Endodermal cell (in vitro differentiated cells): ENCODE measurements at regions not wholly inside any gene's neighbourhood (a gene's known extent, or its start where the extent isn't known, plus 50 kb on each side); places are given as distances from the start of the nearest gene placed in this dataset.

ENCODE experiments used
- DNase-seq: peaks from one replicate; pipeline ENCODE4 v3.0.0-alpha.2; 2017
- H3K27ac ChIP-seq: 2 replicates; pipeline ENCODE4 v1.5.1; 2013; ENCODE audit warnings: mild to moderate bottlenecking, low read depth, low read length, moderate library complexity
- H3K27me3 ChIP-seq: 2 replicates; pipeline ENCODE4 v1.6.1; 2013; ENCODE audit warnings: mild to moderate bottlenecking, low read length, moderate library complexity; ENCODE audit not compliant: insufficient read depth, control insufficient read depth, poor library complexity, severe bottlenecking
- H3K36me3 ChIP-seq: 2 replicates; pipeline ENCODE4 v1.7.0; 2013; ENCODE audit warnings: mild to moderate bottlenecking, low read length, moderate library complexity; ENCODE audit not compliant: control insufficient read depth, insufficient read depth
- H3K4me1 ChIP-seq: one replicate; pipeline ENCODE4 v1.7.0; 2013; ENCODE audit warnings: low read length; ENCODE audit not compliant: control insufficient read depth, insufficient read depth
- H3K4me3 ChIP-seq: 2 replicates; pipeline ENCODE4 v1.5.1; 2013; ENCODE audit warnings: mild to moderate bottlenecking, low read length, moderate library complexity
- H3K9ac ChIP-seq: 2 replicates; pipeline ENCODE4 v1.6.1; 2013; ENCODE audit warnings: mild to moderate bottlenecking, low read length, moderate library complexity; ENCODE audit not compliant: poor library complexity, severe bottlenecking; ENCODE audit errors: extremely low read depth
- H3K9me3 ChIP-seq: 2 replicates; pipeline ENCODE4 v1.6.1; 2013; ENCODE audit warnings: mild to moderate bottlenecking, low read length, moderate library complexity; ENCODE audit not compliant: control insufficient read depth
- H3K27ac Mint-ChIP-seq: 2 replicates; pipeline ENCODE4 v1.8.0; 2020; ENCODE audit warnings: mixed read lengths
- H3K27me3 Mint-ChIP-seq: 2 replicates; pipeline ENCODE4 v1.8.0; 2021; ENCODE audit warnings: mild to moderate bottlenecking, mixed read lengths; ENCODE audit not compliant: insufficient read depth
- H3K36me3 Mint-ChIP-seq: 2 replicates; pipeline ENCODE4 v1.8.0; 2020; ENCODE audit warnings: low read depth, mixed read lengths
- H3K4me1 Mint-ChIP-seq: 2 replicates; pipeline ENCODE4 v1.8.0; 2020; ENCODE audit warnings: mixed read lengths
- H3K4me3 Mint-ChIP-seq: 2 replicates; pipeline ENCODE4 v1.8.0; 2020; ENCODE audit warnings: mild to moderate bottlenecking, moderate library complexity, mixed read lengths
- H3K9me3 Mint-ChIP-seq: 2 replicates; pipeline ENCODE4 v1.8.0; 2020; ENCODE audit warnings: mild to moderate bottlenecking, mixed read lengths
- CTCF ChIP-seq: fragments of 200-600 bp; sonication (generic); conservative IDR thresholded peaks from 2 replicates; pipeline ENCODE4 v1.5.0; 2021; ENCODE audit warnings: antibody characterized with exemption, mild to moderate bottlenecking
- WGBS, 2 experiments: methylation state at CpG; one replicate each; pipeline versions ENCODE4 v1.1.5 to v1.1.7; 2013; ENCODE audit warnings: missing lambda C conversion rate in 2 of 2, mixed read lengths in 1 of 2; ENCODE audit not compliant: insufficient coverage in 1 of 2, insufficient read length in 1 of 2; 5-methylcytosine and 5-hydroxymethylcytosine counted together

GRCh38 chr14:34250959-34251358 is 211.1 kb downstream of the SPTSSA start:
- H3K27ac Mint-ChIP-seq: no peak overlapping the region
- no peak overlapping the region for H3K27ac ChIP-seq
- no peak overlapping the region for H3K4me3 Mint-ChIP-seq
- no peaks in the 10 kb centered on the region for H3K27me3 ChIP-seq
- H3K27me3 Mint-ChIP-seq: peaks cover 2% of the 10 kb centered on the region
- TF ChIP-seq CTCF: no peak
- no peak overlapping the region for H3K9ac ChIP-seq
- WGBS, 2 experiments: 92 to 100% methylated on average over 2 to 4 of the region's 4 CpGs
- no peaks in the 10 kb centered on the region for H3K36me3 ChIP-seq
- H3K9me3 ChIP-seq: no peaks in the 10 kb centered on the region
- H3K4me1 ChIP-seq: no peaks in the 10 kb centered on the region
- H3K36me3 Mint-ChIP-seq: no peaks in the 10 kb centered on the region
- DNase-seq: no peak
- no peaks in the 10 kb centered on the region for H3K4me1 Mint-ChIP-seq
- H3K4me3 ChIP-seq: no peak overlapping the region
- no peaks in the 10 kb centered on the region for H3K9me3 Mint-ChIP-seq

GRCh38 chr14:34247605-34248004 is 214.4 kb downstream of the SPTSSA start:
- no peak overlapping the region for H3K27ac ChIP-seq
- no peaks in the 10 kb centered on the region for H3K36me3 ChIP-seq
- no peaks in the 10 kb centered on the region for H3K27me3 ChIP-seq
- no peak for DNase-seq
- no peak overlapping the region for H3K4me3 ChIP-seq
- H3K27ac Mint-ChIP-seq: no peak overlapping the region
- H3K27me3 Mint-ChIP-seq: no peaks in the 10 kb centered on the region
- H3K9ac ChIP-seq: no peak overlapping the region
- 0% methylated on average over 1 of the region's 1 CpG; no CpG with 5 or more reads in 1 of the 2 experiments for WGBS, 2 experiments
- no peaks in the 10 kb centered on the region for H3K4me1 Mint-ChIP-seq
- no peaks in the 10 kb centered on the region for H3K9me3 Mint-ChIP-seq
- H3K4me3 Mint-ChIP-seq: no peak overlapping the region
- H3K9me3 ChIP-seq: no peaks in the 10 kb centered on the region
- no peak for TF ChIP-seq CTCF
- H3K4me1 ChIP-seq: no peaks in the 10 kb centered on the region
- no peaks in the 10 kb centered on the region for H3K36me3 Mint-ChIP-seq

- no peak for TF ChIP-seq CTCF
- Histone ChIP-seq H3K9me3 (no peaks in the 10 kb centered on the region), H3K4me3 (no peak overlapping the region), H3K36me3 (no peaks in the 10 kb centered on the region), H3K27me3 (no peaks in the 10 kb centered on the region), H3K27ac (no peak overlapping the region), H3K4me1 (no peaks in the 10 kb centered on the region), H3K9ac (no peak overlapping the region)
- Mint-ChIP-seq H3K27me3 (peaks cover 2% of the 10 kb centered on the region), H3K4me1 (peaks cover 4% of the 10 kb centered on the region), H3K36me3 (no peaks in the 10 kb centered on the region), H3K4me3 (no peak overlapping the region), H3K9me3 (no peaks in the 10 kb centered on the region), H3K27ac (no peak overlapping the region)
- 94 to 95% methylated on average over 2 of the region's 4 CpGs for WGBS, 2 experiments
- no peak for DNase-seq
Measured at GRCh38 chr14:34246206-34246605, 215.8 kb downstream of the SPTSSA start.
